ENCODE measurements at regions not wholly inside any gene's neighbourhood (a gene's known extent, or its start where the extent isn't known, plus 50 kb on each side); places are given as distances from the start of the nearest gene placed in this dataset.

DNA sequence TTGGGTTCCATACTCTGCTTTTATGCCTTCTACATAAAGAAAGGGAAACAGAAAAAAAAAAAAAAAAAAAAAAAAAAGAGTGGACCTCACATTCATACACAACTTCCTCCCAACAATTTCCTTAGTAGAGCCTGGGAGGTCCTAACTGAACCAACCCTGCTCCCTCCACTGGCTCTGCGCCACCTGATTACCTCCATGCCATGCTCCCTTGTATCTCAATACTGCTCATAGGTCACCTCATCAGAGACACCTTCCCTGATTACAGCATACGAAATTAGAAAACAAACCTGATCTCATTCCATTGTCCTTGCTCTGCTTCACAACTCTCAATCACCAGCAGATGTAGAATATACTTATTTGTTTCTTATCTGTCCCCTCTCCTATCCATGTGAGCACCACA, 134.2 kb upstream of the EYA4 start:
- Histone ChIP-seq H4K20me1 (ENCODE audit: insufficient read depth, low read length) (no peaks in the 10 kb centered on the region), H2AFZ (ENCODE audit: low read length) (no peak overlapping the region), H3K9me2 (replicated peaks; ENCODE audit: insufficient read depth, low read length) (no peaks in the 10 kb centered on the region), H3K79me2 (ENCODE audit: low read length) (no peaks in the 10 kb centered on the region), H3K4me2 (ENCODE audit: low read depth, low read length) (no peak overlapping the region), H3K36me3 (replicated peaks; ENCODE audit: insufficient read depth, low read length) (no peaks in the 10 kb centered on the region), H3K9ac (ENCODE audit: low read length) (no peak overlapping the region), H3K4me3 (ENCODE audit: low read length) (no peak overlapping the region), H3K27me3 (replicated peaks; ENCODE audit: insufficient read depth, low read length) (no peaks in the 10 kb centered on the region), H3F3A (ENCODE audit: insufficient read depth, low read length) (no peaks in the 10 kb centered on the region), H3K9me3 (replicated peaks; ENCODE audit: insufficient read depth, low read length) (no peaks in the 10 kb centered on the region), H3K27ac (ENCODE audit: low read length) (no peak overlapping the region), H3K4me1 (ENCODE audit: low read length) (no peaks in the 10 kb centered on the region)
- DNase-seq = no peak
- TF ChIP-seq, protein P1, sequence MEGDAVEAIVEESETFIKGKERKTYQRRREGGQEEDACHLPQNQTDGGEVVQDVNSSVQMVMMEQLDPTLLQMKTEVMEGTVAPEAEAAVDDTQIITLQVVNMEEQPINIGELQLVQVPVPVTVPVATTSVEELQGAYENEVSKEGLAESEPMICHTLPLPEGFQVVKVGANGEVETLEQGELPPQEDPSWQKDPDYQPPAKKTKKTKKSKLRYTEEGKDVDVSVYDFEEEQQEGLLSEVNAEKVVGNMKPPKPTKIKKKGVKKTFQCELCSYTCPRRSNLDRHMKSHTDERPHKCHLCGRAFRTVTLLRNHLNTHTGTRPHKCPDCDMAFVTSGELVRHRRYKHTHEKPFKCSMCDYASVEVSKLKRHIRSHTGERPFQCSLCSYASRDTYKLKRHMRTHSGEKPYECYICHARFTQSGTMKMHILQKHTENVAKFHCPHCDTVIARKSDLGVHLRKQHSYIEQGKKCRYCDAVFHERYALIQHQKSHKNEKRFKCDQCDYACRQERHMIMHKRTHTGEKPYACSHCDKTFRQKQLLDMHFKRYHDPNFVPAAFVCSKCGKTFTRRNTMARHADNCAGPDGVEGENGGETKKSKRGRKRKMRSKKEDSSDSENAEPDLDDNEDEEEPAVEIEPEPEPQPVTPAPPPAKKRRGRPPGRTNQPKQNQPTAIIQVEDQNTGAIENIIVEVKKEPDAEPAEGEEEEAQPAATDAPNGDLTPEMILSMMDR (IDR thresholded peaks at IDR 0.05; ENCODE audit: low read length) = no peak
- TF ChIP-seq EZH2phosphoT487 (IDR thresholded peaks at IDR 0.05; ENCODE audit: low read length) = no peak
- no peak for TF ChIP-seq EZH2 (optimal IDR thresholded peaks at IDR 0.05; ENCODE audit: low read depth, low read length)

DNA sequence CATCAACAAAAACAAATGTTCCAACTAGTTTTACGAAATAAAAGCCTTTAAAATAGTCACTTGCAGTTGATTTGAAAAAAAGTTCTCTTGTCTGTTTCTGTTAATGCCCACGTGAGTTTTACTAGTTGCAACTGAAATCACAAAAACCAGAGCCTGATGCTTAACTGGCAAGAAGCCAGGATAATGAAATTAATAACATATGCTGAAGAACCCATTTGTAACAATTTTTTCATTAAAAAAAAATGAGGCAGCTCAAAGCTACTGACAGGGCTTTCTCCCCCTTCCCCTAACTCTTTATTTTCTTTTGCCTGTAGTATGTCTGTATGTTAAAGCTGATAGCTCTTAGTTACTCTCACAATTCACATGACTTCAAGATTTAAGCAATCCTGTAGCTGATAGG, 132.7 kb upstream of the EYA4 start:
- Histone ChIP-seq H3K27ac (ENCODE audit: low read length) (no peak overlapping the region), H3K36me3 (replicated peaks; ENCODE audit: insufficient read depth, low read length) (no peaks in the 10 kb centered on the region), H3K79me2 (ENCODE audit: low read length) (no peaks in the 10 kb centered on the region)

DNA sequence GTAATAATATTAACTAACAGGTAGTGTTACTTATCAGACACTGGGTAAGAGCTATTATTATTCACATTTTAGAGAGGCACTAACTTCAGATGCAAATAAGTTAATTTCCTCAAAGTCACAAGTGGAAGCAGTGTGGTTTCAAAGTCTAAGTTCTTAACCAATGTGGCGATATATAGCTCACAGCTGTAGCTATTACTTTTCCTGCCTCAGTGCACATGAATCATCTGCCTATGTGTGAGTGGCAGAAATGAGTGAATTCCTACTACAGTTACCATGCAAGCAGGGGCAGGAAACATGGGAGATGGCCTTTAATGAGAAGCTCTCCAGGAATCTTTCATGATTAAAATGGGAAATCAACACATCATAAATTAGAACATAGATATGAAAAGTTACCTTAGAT, 126.2 kb upstream of the EYA4 start:
- H3K79me2 ChIP-seq (ENCODE audit: low read length) = no peaks in the 10 kb centered on the region
- TF ChIP-seq, protein P1 (IDR thresholded peaks at IDR 0.05; ENCODE audit: low read length) = no peak
- TF ChIP-seq EZH2phosphoT487 (IDR thresholded peaks at IDR 0.05; ENCODE audit: low read length) = no peak
- TF ChIP-seq EZH2 (optimal IDR thresholded peaks at IDR 0.05; ENCODE audit: low read depth, low read length) = no peak

More for the DNA sequence above, 132.7 kb upstream of the EYA4 start:
- no peaks in the 10 kb centered on the region for H3K9me2 ChIP-seq (replicated peaks; ENCODE audit: insufficient read depth, low read length)
- no peaks in the 10 kb centered on the region for H3F3A ChIP-seq (ENCODE audit: insufficient read depth, low read length)
- no peak overlapping the region for H2AFZ ChIP-seq (ENCODE audit: low read length)
- no peak overlapping the region for H3K4me3 ChIP-seq (ENCODE audit: low read length)
- TF ChIP-seq EZH2phosphoT487 (IDR thresholded peaks at IDR 0.05; ENCODE audit: low read length) (no peak), EZH2 (optimal IDR thresholded peaks at IDR 0.05; ENCODE audit: low read depth, low read length) (no peak)
- TF ChIP-seq, protein P1 (IDR thresholded peaks at IDR 0.05; ENCODE audit: low read length) = no peak
- H3K9ac ChIP-seq (ENCODE audit: low read length) = no peak overlapping the region
- H4K20me1 ChIP-seq (ENCODE audit: insufficient read depth, low read length) = no peaks in the 10 kb centered on the region
- H3K27me3 ChIP-seq (replicated peaks; ENCODE audit: insufficient read depth, low read length) = no peaks in the 10 kb centered on the region
- H3K9me3 ChIP-seq (replicated peaks; ENCODE audit: insufficient read depth, low read length) = no peaks in the 10 kb centered on the region
- no peaks in the 10 kb centered on the region for H3K4me1 ChIP-seq (ENCODE audit: low read length)
- DNase-seq = no peak
- H3K4me2 ChIP-seq (ENCODE audit: low read depth, low read length) = no peak overlapping the region

More for the DNA sequence above, 126.2 kb upstream of the EYA4 start:
- no peaks in the 10 kb centered on the region for H3K27me3 ChIP-seq (replicated peaks; ENCODE audit: insufficient read depth, low read length)
- H3K9ac ChIP-seq (ENCODE audit: low read length) = no peak overlapping the region
- no peaks in the 10 kb centered on the region for H3F3A ChIP-seq (ENCODE audit: insufficient read depth, low read length)
- H2AFZ ChIP-seq (ENCODE audit: low read length) = no peak overlapping the region
- DNase-seq = no peak
- H3K4me2 ChIP-seq (ENCODE audit: low read depth, low read length) = no peak overlapping the region
- no peaks in the 10 kb centered on the region for H3K9me2 ChIP-seq (replicated peaks; ENCODE audit: insufficient read depth, low read length)
- no peak overlapping the region for H3K27ac ChIP-seq (ENCODE audit: low read length)
- no peak overlapping the region for H3K4me3 ChIP-seq (ENCODE audit: low read length)
- H3K36me3 ChIP-seq (replicated peaks; ENCODE audit: insufficient read depth, low read length) = no peaks in the 10 kb centered on the region
- no peaks in the 10 kb centered on the region for H3K9me3 ChIP-seq (replicated peaks; ENCODE audit: insufficient read depth, low read length)
- no peaks in the 10 kb centered on the region for H4K20me1 ChIP-seq (ENCODE audit: insufficient read depth, low read length)
- no peaks in the 10 kb centered on the region for H3K4me1 ChIP-seq (ENCODE audit: low read length)
